Large intestine (tissue), 3 donors: ENCODE measurements at regions not wholly inside any gene's neighbourhood (a gene's known extent, or its start where the extent isn't known, plus 50 kb on each side); places are given as distances from the start of the nearest gene placed in this dataset.

Experiments
- DNase-seq, 2 donors: peaks; one replicate each; pipeline versions ENCODE4 v3.0.0 to v3.0.0-alpha.2; 2013
- H3K27ac ChIP-seq: one replicate; pipeline ENCODE4 v1.5.1; 2013; ENCODE audit warnings: low read length
- H3K27me3 ChIP-seq: 2 replicates; pipeline ENCODE4 v1.6.1; 2013; ENCODE audit warnings: low read length; ENCODE audit not compliant: control insufficient read depth, insufficient read depth
- H3K36me3 ChIP-seq: 2 replicates; pipeline ENCODE4 v1.6.1; 2013; ENCODE audit warnings: low read length; ENCODE audit not compliant: control insufficient read depth, insufficient read depth
- H3K4me1 ChIP-seq: one replicate; pipeline ENCODE4 v1.6.1; 2013; ENCODE audit warnings: low read length; ENCODE audit not compliant: control insufficient read depth, insufficient read depth
- H3K4me3 ChIP-seq: one replicate; pipeline ENCODE4 v1.5.1; 2013; ENCODE audit warnings: low read length
- H3K9me3 ChIP-seq: one replicate; pipeline ENCODE4 v1.6.1; 2013; ENCODE audit warnings: mild to moderate bottlenecking, low read depth, low read length, moderate library complexity; ENCODE audit not compliant: control insufficient read depth
- WGBS: methylation state at CpG from one replicate; pipeline ENCODE4 v1.1.5; 2013; ENCODE audit warnings: low lambda C conversion rate; ENCODE audit not compliant: insufficient coverage; 5-methylcytosine and 5-hydroxymethylcytosine counted together

- no peak for DNase-seq
- Histone ChIP-seq H3K27ac (no peak overlapping the region), H3K4me1 (no peaks in the 10 kb centered on the region), H3K27me3 (no peaks in the 10 kb centered on the region), H3K36me3 (no peaks in the 10 kb centered on the region), H3K4me3 (no peak overlapping the region), H3K9me3 (no peaks in the 10 kb centered on the region)
- WGBS, result 93% methylated on average over 2 of the region's 2 CpGs
Measured at GRCh38 chr7:96532428-96532935, 177.2 kb downstream of the SEM1 start.

- DNase-seq, result no peak
- H3K27ac ChIP-seq, result no peak overlapping the region
- no peaks in the 10 kb centered on the region for H3K9me3 ChIP-seq
- no peaks in the 10 kb centered on the region for H3K27me3 ChIP-seq
- H3K4me1 ChIP-seq, result no peaks in the 10 kb centered on the region
- WGBS, result no CpG with 5 or more reads among the region's 1 CpG
- no peak overlapping the region for H3K4me3 ChIP-seq
- no peaks in the 10 kb centered on the region for H3K36me3 ChIP-seq
Measured at GRCh38 chr7:96531331-96531730, 178.3 kb downstream of the SEM1 start.

DNA sequence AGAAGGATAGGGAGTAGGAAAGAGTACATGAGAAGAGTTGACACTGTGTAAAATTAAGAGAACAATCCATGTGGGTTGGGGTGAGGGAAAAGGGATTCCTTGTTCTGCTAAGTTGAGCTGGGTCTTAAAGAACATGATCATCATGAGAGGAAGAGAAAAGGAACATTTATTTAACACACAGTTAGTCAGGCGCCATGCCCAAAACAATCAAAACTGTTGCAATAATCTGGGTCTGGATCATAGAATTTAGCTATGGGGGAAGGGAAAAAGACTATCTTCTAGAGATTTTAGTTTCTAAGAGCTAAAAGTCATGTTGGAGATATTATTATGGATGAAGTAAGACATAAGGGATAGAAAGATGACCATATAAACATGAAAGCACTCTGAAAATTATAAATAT lies 178.9 kb downstream of the SEM1 start:
- 100% methylated on average over 1 of the region's 1 CpG for WGBS
- Histone ChIP-seq H3K4me1 (no peaks in the 10 kb centered on the region), H3K4me3 (no peak overlapping the region), H3K27me3 (no peaks in the 10 kb centered on the region), H3K9me3 (no peaks in the 10 kb centered on the region), H3K36me3 (no peaks in the 10 kb centered on the region), H3K27ac (no peak overlapping the region)
- DNase-seq, result no peak

DNA sequence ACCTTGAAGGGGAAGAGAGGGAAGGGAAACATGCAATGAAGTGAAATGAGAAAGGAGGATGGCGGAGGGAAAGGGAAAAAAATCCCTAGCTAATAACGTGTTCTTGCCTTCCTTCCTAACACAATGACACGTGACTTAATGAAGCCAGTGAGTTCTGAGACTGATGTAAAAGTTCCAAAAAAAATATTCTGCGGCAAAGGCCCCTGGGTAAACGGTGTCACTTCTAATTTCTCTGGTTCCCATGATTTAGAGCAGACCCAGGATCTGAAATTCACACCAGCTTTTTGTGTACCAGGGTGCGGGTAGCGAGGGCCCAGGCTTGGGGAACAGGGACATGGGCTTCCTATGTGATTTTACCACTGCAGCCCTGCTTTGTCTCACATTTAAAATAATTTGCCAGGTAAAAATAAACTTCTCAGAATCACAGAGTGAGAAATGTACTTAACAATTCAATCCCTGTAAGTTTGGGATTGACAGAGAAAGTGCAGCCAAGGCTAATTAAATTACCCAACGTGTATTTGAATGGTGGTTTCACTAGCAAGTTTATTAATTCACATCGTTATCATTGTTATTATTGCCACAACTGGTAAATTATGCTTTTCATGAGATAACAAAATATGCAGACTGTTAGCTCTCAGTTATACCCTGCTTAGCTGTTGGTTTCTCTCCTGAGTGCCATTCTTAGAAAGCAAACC lies 182.4 kb downstream of the SEM1 start:
- H3K36me3 ChIP-seq, result no peaks in the 10 kb centered on the region
- H3K4me1 ChIP-seq, result no peaks in the 10 kb centered on the region
- H3K9me3 ChIP-seq, result no peaks in the 10 kb centered on the region
- H3K4me3 ChIP-seq, result no peak overlapping the region
- no peaks in the 10 kb centered on the region for H3K27me3 ChIP-seq
- DNase-seq, result no peak
- WGBS, result no CpG with 5 or more reads among the region's 9 CpGs
- no peak overlapping the region for H3K27ac ChIP-seq

- 80% methylated on average over 1 of the region's 1 CpG for WGBS
- Histone ChIP-seq H3K36me3 (no peaks in the 10 kb centered on the region), H3K4me3 (no peak overlapping the region), H3K27ac (no peak overlapping the region), H3K9me3 (no peaks in the 10 kb centered on the region), H3K27me3 (no peaks in the 10 kb centered on the region), H3K4me1 (no peaks in the 10 kb centered on the region)
- DNase-seq, result no peak
Measured at GRCh38 chr7:96526496-96526895, 183.2 kb downstream of the SEM1 start.

GRCh38 chr7:96521068-96521894 lies 188.4 kb downstream of the SEM1 start:
- Histone ChIP-seq H3K27ac (no peak overlapping the region), H3K36me3 (no peaks in the 10 kb centered on the region), H3K4me3 (no peak overlapping the region), H3K27me3 (no peaks in the 10 kb centered on the region), H3K9me3 (no peaks in the 10 kb centered on the region), H3K4me1 (no peaks in the 10 kb centered on the region)
- DNase-seq, result no peak
- WGBS, result 80% methylated on average over 3 of the region's 13 CpGs

GRCh38 chr7:96508371-96508770 lies 186.5 kb upstream of the SLC25A13 start:
- Histone ChIP-seq H3K27ac (no peak overlapping the region), H3K4me3 (no peak overlapping the region), H3K9me3 (no peaks in the 10 kb centered on the region), H3K36me3 (no peaks in the 10 kb centered on the region), H3K4me1 (no peaks in the 10 kb centered on the region), H3K27me3 (no peaks in the 10 kb centered on the region)
- no peak for DNase-seq
- no CpG with 5 or more reads among the region's 1 CpG for WGBS

DNA sequence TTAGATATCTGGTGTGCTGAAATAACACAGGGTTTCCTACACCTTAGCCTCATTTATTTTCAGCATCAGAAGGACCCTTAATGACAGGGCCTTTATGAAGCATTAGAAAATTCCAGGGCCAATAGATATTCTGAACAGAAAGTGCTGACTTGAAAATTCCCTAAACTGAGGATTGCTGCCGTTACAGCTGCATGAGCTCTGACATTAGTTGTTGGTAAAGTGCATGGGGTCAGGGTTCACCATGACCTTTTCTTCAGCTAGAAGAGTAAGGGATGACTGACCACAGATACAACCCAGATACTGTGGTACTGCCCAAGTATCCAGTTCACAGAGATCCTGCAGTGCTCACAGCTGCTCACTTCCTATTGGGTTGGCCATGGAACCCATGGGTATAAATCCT lies 181.7 kb upstream of the SLC25A13 start:
- no peaks in the 10 kb centered on the region for H3K4me1 ChIP-seq
- WGBS, result no CpG with 5 or more reads among the region's 1 CpG
- no peak overlapping the region for H3K4me3 ChIP-seq
- H3K27ac ChIP-seq, result no peak overlapping the region
- no peaks in the 10 kb centered on the region for H3K36me3 ChIP-seq
- H3K9me3 ChIP-seq, result no peaks in the 10 kb centered on the region
- no peak for DNase-seq
- H3K27me3 ChIP-seq, result no peaks in the 10 kb centered on the region

DNA sequence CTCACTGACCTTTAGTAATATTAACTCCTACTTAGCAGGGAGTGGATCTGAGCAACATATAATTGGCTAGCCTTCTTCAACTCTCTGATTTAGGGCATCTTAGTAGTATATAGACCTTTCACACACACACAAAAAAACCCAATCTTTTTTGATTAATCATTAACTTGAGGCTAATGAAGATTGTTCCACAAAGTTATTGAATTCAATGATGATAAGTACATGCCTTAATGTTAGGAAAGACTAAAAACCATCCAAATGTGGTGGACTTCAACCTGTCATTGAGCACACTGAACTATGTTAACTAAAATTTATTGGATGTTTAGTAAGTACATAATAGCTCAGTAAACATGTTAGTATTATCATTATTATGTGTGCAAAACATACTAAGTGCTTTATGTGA lies 179.4 kb upstream of the SLC25A13 start:
- Histone ChIP-seq H3K27ac (no peak overlapping the region), H3K27me3 (no peaks in the 10 kb centered on the region), H3K4me1 (no peaks in the 10 kb centered on the region), H3K9me3 (no peaks in the 10 kb centered on the region), H3K4me3 (no peak overlapping the region), H3K36me3 (no peaks in the 10 kb centered on the region)
- no peak for DNase-seq

DNA sequence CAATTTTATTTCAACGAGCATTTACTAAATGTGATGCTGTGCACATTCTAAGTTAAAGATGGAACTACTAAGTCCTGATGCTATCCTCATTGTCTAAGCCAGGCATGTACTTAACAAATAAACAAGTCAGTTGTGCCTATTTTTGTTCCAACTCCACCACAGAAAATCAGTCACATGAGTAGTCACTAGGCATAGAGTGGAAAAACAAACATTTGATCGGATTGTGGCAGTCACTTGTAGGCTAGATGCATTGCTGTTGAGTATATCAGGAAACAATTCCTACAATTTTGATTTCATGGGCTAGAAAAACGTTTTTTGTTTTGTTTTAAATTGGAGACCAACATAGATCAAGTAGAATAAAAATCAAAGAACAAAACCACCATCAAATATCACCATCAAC lies 177.6 kb upstream of the SLC25A13 start:
- H3K9me3 ChIP-seq, result no peaks in the 10 kb centered on the region
- H3K4me1 ChIP-seq, result no peaks in the 10 kb centered on the region
- no peaks in the 10 kb centered on the region for H3K36me3 ChIP-seq
- 14% methylated on average over 1 of the region's 3 CpGs for WGBS
- H3K27me3 ChIP-seq, result no peaks in the 10 kb centered on the region
- H3K27ac ChIP-seq, result no peak overlapping the region
- DNase-seq, result no peak
- H3K4me3 ChIP-seq, result no peak overlapping the region
